ENCODE measurements at regions not wholly inside any gene's neighbourhood (a gene's known extent, or its start where the extent isn't known, plus 50 kb on each side); places are given as distances from the start of the nearest gene placed in this dataset.

DNA sequence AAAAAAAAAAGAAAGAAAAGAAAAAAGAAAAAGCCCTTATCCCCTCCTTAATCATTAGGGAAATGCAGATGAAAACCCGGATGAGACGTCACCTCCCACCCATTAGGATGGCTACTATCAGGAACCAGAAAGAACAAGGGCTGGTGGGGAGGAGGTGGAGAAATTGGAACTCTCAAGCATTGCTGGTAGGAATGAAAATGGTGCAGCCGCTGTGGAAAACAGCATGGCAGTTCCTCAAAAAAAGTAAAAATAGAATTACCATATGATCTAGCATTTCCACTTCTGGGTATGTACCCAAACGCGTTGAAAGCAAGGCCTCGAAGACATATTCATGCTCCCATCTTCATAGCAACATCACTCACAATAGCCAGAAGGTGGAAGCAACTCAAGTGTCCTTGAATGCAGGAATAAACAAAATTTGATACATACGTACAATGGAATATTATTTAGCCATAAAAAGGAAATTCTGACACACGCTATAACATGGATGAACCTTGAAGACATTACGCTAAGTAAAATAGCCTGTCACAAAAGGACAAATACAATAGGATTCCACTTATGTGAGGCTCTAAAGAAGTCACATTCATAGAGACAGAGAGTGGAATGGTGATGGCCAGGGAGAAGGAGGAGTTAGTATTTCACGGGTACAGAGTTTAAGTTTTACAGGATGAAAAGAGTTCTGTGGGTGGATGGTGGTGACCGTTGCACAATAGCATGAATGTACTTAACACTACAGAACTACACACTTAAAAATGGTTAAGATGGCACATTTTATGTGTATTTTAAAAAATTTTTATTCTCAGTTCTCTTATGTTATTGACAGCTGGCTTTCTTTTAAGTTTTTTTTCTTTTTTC is 166.8 kb upstream of the IER5L start:
- no peaks in the 10 kb centered on the region for H3K36me3 ChIP-seq
- ATAC-seq (ENCODE audit: insufficient number of reproducible peaks, low FRiP score, low read depth), result no peak
- no peak overlapping the region for H3K4me3 ChIP-seq
- H3K27ac ChIP-seq, result peak overlapping the region in 1 of 2 donors; percentile 53
- TF ChIP-seq, protein P1, sequence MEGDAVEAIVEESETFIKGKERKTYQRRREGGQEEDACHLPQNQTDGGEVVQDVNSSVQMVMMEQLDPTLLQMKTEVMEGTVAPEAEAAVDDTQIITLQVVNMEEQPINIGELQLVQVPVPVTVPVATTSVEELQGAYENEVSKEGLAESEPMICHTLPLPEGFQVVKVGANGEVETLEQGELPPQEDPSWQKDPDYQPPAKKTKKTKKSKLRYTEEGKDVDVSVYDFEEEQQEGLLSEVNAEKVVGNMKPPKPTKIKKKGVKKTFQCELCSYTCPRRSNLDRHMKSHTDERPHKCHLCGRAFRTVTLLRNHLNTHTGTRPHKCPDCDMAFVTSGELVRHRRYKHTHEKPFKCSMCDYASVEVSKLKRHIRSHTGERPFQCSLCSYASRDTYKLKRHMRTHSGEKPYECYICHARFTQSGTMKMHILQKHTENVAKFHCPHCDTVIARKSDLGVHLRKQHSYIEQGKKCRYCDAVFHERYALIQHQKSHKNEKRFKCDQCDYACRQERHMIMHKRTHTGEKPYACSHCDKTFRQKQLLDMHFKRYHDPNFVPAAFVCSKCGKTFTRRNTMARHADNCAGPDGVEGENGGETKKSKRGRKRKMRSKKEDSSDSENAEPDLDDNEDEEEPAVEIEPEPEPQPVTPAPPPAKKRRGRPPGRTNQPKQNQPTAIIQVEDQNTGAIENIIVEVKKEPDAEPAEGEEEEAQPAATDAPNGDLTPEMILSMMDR (IDR thresholded peaks at IDR 0.05), result no peak
- no peaks in the 10 kb centered on the region for H3K27me3 ChIP-seq (replicated peaks; ENCODE audit: insufficient read depth)
- no peaks in the 10 kb centered on the region for H3K9me3 ChIP-seq
- no peak for DNase-seq (ENCODE audit: low spot score)
- no peaks in the 10 kb centered on the region for H3K4me1 ChIP-seq (ENCODE audit: control insufficient read depth in 1 of 2, low read depth in 2 of 2)

DNA sequence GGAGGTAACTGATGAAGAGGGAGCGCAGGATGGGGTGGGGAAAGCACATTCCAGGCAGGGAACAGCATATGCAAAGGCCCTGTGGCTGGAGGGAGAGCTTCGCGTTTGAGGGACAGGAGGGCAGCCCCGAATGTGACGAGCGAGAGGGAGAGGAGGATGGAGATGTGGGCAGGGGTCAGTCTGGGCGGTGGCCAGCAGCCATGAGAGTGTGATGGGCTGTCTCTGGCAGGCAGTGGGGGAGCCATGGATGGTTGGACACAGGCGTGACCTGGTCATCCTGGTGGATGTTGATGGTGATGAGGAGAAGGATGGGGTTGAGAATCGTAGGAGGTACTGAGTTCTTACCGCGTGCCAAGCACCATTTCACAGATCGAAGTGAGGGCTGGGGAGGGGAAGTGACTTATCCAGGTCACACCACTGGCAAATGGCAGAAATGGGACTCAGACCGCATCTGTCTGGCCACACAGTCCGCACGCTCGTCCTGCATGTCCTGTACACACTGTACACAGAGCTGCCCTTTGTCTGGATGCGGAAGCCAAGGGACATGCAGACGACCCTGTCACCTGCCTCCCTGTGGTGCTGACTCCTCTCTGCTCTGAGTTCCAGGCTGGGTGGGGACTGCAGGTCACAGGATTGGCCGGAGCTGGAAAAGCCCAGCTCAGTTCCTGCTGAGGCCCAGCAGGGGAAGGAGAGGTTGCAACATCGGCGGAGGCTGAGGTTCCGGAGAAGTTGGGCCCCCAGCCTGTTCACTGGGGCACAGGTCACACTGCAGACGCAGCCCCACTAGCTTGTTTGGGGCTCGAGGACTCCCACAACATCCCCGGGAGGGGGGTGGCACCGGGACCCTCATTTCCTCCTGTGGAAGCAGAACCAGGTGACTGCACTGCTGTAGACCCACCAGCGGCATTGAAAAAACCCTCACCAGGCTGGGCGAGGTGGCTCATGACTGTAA is 165.6 kb upstream of the IER5L start:
- TF ChIP-seq, protein P1 (IDR thresholded peaks at IDR 0.05), result no peak
- H3K4me1 ChIP-seq (ENCODE audit: control insufficient read depth in 1 of 2, low read depth in 2 of 2), result peaks cover under 1 to 10% of the 10 kb centered on the region in 2 donors
- no peaks in the 10 kb centered on the region for H3K9me3 ChIP-seq
- no peaks in the 10 kb centered on the region for H3K36me3 ChIP-seq
- no peaks in the 10 kb centered on the region for H3K27me3 ChIP-seq (replicated peaks; ENCODE audit: insufficient read depth)
- peak overlapping the region in 1 of 2 donors; percentile 46 for H3K27ac ChIP-seq
- ATAC-seq (ENCODE audit: insufficient number of reproducible peaks, low FRiP score, low read depth) (no peak), DNase-seq (ENCODE audit: low spot score) (no peak)
- H3K4me3 ChIP-seq, result no peak overlapping the region

DNA sequence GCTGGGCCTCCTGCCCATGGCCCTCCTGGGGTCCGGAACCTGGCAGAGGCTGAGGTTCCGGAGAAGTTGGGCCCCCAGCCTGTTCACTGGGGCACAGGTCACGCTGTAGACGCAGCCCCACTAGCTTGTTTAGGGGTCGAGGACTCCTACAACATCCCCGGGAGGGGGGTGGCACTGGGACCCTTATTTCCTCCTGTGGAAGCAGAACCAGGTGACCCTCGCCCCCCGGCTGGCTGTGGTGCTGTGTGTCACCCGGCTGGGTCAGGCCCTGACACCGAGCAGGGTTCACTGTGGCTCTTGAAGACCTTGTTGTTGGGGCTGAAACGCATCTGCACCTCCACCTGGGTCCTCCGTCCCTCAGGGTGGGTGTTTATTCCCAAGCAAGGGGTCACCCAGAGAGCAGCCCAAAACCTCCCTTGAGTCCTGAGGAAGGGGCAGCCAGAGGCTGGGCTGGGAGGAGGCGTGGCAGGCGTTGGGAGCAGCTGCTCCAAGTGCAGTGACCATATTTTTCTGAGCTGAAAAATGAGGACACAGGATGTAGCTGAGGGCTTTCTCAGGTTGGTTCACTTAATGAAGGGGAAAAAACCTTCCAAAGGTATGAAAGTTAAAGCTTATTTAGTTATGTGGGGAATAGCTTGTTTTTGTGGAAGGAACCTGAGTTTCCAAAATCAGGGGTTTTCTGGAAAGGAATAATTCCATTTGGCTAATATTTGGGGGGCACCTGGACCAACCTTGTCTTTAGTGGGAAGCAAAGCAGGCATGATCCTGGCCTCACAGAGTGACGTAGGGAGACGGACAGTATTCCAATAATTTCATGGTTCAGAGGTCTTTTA is 164.7 kb upstream of the IER5L start:
- H3K4me1 ChIP-seq (ENCODE audit: control insufficient read depth in 1 of 2, low read depth in 2 of 2), result peaks cover 3 to 15% of the 10 kb centered on the region in 2 donors
- ATAC-seq (ENCODE audit: insufficient number of reproducible peaks, low FRiP score, low read depth) (no peak), DNase-seq (ENCODE audit: low spot score) (no peak)
- H3K27me3 ChIP-seq (replicated peaks; ENCODE audit: insufficient read depth), result no peaks in the 10 kb centered on the region
- H3K9me3 ChIP-seq, result no peaks in the 10 kb centered on the region
- H3K36me3 ChIP-seq, result no peaks in the 10 kb centered on the region
- no peak overlapping the region for H3K4me3 ChIP-seq
- TF ChIP-seq, protein P1 (IDR thresholded peaks at IDR 0.05), result no peak
- peak overlapping the region in 1 of 2 donors; percentile 15 for H3K27ac ChIP-seq

DNA sequence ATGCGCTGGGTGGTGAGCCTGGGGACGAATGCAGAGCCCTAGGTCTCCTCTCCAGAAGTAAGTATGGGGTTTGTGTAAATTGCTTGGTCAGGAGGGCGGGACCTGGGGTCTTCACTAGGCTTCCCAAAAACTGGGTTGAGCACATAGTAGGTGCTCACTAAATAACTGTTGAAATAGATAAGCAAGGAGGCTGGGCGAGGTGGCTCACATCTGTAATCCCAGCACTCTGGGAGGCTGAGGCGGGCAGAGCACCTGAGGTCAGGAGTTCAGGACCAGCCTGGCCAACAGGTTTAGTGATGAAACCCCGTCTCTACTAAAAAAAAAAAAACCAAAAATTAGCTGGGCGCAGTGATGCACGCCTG is 163.9 kb upstream of the IER5L start:
- H3K4me3 ChIP-seq, result no peak overlapping the region
- TF ChIP-seq, protein P1 (IDR thresholded peaks at IDR 0.05), result no peak
- H3K36me3 ChIP-seq, result no peaks in the 10 kb centered on the region
- no peaks in the 10 kb centered on the region for H3K9me3 ChIP-seq
- H3K27ac ChIP-seq, result no peak overlapping the region
- peaks cover 9 to 23% of the 10 kb centered on the region in 2 donors for H3K4me1 ChIP-seq (ENCODE audit: control insufficient read depth in 1 of 2, low read depth in 2 of 2)
- DNase-seq (ENCODE audit: low spot score) (no peak), ATAC-seq (ENCODE audit: insufficient number of reproducible peaks, low FRiP score, low read depth) (no peak)
- H3K27me3 ChIP-seq (replicated peaks; ENCODE audit: insufficient read depth), result no peaks in the 10 kb centered on the region
